Right atrium auricular region (tissue), 2 donors: ENCODE measurements at regions not wholly inside any gene's neighbourhood (a gene's known extent, or its start where the extent isn't known, plus 50 kb on each side); places are given as distances from the start of the nearest gene placed in this dataset.

ENCODE experiments used
- DNase-seq: peaks from one replicate; pipeline ENCODE4 v3.0.0-alpha.2; 2019; ENCODE audit warnings: low spot score
- H3K27ac ChIP-seq, 2 donors: fragments of 200-600 bp; sonication (generic); 1 replicate in 1 of 2; 2 replicates in 1 of 2; pipeline ENCODE4 v1.5.1; 2016 to 2019
- H3K27me3 ChIP-seq, 2 donors: fragments of 200-600 bp; sonication (generic); one replicate each; pipeline versions ENCODE4 v1.5.1 to v1.6.0; 2017 to 2019
- H3K36me3 ChIP-seq: fragments of 200-600 bp; sonication (generic); one replicate; pipeline ENCODE4 v1.5.1; 2016
- H3K4me1 ChIP-seq, 2 donors: fragments of 200-600 bp; sonication (generic); one replicate each; pipeline versions ENCODE4 v1.5.1 to v1.6.0; 2017 to 2019
- H3K4me3 ChIP-seq, 2 donors: fragments of 200-600 bp; sonication (generic); 1 replicate in 1 of 2; 2 replicates in 1 of 2; pipeline ENCODE4 v1.5.1; 2017 to 2019; ENCODE audit warnings: mild to moderate bottlenecking in 1 of 2, moderate library complexity in 1 of 2
- H3K9me3 ChIP-seq, 2 donors: fragments of 200-600 bp; sonication (generic); one replicate each; pipeline ENCODE4 v1.5.1; 2019
- TF ChIP-seq, protein P1 (sequence below), 2 donors: fragments of 200-600 bp; sonication (generic); IDR thresholded peaks; one replicate each; pipeline ENCODE4 v1.5.1; 2019; ENCODE audit warnings: antibody characterized with exemption in 2 of 2

DNA sequence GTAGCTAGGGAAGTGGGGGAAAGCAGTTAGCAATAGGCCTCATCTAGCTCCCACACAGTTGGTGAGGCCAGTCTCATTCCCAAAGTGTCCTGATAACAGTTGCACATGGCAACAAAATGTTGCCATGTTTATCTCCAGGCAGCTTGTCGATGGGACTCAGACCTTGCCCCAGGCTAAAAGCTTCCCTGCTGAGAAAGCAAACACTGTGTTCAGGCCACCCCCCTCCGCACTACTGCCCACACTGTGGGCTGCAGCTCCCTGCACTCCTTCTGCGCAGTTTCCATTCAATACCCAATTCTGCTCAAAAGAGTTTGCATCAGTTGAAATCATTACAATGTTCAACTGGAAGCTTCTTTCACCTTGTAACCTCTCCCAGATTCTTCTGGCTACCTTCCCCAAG lies 287.8 kb upstream of the GK2 start:
- Histone ChIP-seq H3K27ac (no peak overlapping the region), H3K4me1 (no peaks in the 10 kb centered on the region), H3K4me3 (no peak overlapping the region), H3K9me3 (peaks cover 0 to 10% of the 10 kb centered on the region in 2 donors), H3K27me3 (no peaks in the 10 kb centered on the region), H3K36me3 (no peaks in the 10 kb centered on the region)
- TF ChIP-seq, protein P1, sequence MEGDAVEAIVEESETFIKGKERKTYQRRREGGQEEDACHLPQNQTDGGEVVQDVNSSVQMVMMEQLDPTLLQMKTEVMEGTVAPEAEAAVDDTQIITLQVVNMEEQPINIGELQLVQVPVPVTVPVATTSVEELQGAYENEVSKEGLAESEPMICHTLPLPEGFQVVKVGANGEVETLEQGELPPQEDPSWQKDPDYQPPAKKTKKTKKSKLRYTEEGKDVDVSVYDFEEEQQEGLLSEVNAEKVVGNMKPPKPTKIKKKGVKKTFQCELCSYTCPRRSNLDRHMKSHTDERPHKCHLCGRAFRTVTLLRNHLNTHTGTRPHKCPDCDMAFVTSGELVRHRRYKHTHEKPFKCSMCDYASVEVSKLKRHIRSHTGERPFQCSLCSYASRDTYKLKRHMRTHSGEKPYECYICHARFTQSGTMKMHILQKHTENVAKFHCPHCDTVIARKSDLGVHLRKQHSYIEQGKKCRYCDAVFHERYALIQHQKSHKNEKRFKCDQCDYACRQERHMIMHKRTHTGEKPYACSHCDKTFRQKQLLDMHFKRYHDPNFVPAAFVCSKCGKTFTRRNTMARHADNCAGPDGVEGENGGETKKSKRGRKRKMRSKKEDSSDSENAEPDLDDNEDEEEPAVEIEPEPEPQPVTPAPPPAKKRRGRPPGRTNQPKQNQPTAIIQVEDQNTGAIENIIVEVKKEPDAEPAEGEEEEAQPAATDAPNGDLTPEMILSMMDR (IDR thresholded peaks at IDR 0.05) = no peak
- DNase-seq = no peak

DNA sequence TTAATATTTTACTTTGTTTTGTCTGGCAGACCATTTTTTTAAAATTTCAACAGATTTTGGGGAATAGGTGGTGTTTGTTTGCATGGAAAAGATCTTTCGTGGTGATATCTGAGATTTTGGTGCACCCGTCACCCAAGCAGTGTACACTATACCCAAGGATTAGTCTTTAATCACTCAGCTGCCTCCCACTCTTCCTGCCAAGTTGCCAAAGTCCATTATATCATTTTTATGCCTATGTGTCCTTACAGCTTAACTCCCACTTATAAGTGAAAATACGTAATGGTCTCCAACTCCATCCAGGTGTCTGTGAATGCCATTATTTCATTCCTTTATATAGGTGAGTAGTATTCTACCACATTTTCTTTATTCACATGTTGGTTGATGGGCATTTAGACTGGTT lies 281.7 kb upstream of the GK2 start:
- TF ChIP-seq, protein P1 (IDR thresholded peaks at IDR 0.05) = no peak
- Histone ChIP-seq H3K4me1 (no peaks in the 10 kb centered on the region), H3K36me3 (no peaks in the 10 kb centered on the region)

DNA sequence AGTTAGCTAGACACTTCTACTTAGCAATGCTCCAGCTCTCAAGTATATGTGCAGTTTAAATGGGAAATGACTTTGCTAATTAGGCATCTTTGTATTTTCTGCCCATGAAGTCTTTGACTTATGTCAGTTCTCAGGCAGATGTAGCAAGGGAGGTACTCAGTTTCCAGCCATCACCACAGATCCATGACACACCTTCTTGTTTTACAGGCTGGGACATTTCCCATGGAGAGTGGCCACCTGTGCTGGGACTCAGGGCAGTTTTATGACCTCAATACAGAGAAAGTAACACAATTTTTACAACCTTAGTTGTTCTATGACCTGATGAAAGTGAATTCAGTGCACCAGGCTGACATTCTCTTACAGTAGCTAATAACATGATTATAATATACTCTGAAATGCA lies 280.7 kb upstream of the GK2 start:
- peaks cover 0 to 5% of the 10 kb centered on the region in 2 donors for H3K9me3 ChIP-seq
- H3K27ac ChIP-seq = no peak overlapping the region
- H3K4me3 ChIP-seq = no peak overlapping the region
- TF ChIP-seq, protein P1 (IDR thresholded peaks at IDR 0.05) = no peak
- no peaks in the 10 kb centered on the region for H3K36me3 ChIP-seq
- no peak for DNase-seq
- H3K27me3 ChIP-seq = no peaks in the 10 kb centered on the region
- no peaks in the 10 kb centered on the region for H3K4me1 ChIP-seq

More for the DNA sequence above, 281.7 kb upstream of the GK2 start:
- Histone ChIP-seq H3K27me3 (no peaks in the 10 kb centered on the region), H3K4me3 (no peak overlapping the region), H3K9me3 (peaks cover 0 to 10% of the 10 kb centered on the region in 2 donors), H3K27ac (no peak overlapping the region)
- DNase-seq = no peak

DNA sequence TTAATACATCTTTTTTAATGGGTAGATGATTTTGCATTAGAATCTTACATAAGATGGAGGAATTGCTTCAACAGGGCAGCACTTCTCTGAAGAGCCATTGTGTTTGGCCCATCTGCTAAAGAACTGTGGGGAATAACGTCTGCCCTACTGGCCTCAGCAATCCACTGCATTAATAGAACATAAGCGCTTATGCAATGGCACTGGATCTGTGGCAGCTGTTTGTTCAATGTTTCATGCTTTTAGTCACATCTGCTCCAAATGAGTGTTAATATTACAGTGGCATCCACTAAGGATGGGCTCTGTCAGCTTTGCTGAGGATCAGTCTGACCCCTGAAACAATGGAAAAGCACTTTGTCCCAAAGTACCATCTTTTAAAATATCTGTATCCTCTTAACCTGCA lies 279.0 kb upstream of the GK2 start:
- Histone ChIP-seq H3K27me3 (no peaks in the 10 kb centered on the region), H3K9me3 (no peaks in the 10 kb centered on the region), H3K4me3 (no peak overlapping the region), H3K36me3 (no peaks in the 10 kb centered on the region), H3K4me1 (no peaks in the 10 kb centered on the region), H3K27ac (no peak overlapping the region)
- DNase-seq = no peak
- TF ChIP-seq, protein P1 (IDR thresholded peaks at IDR 0.05) = no peak

DNA sequence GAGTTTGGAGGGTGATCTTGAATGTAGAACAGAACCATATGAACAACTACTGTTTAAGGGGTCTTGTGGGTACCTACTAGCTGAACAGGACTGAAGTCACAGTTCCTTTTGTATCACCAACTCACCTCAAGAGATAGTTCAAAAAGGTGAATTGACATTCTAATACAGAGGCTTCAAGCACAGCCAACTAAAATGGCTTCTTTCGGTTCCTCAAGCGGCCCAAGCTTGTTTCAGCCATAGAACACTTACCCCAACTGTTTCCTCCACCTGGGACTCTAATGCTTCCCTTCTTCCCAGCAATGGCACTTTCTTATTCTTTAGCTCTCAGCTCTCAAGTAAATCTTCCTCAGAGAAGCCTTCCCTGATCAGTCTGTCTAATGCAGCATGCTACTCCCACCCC lies 277.5 kb upstream of the GK2 start:
- H3K4me1 ChIP-seq = no peaks in the 10 kb centered on the region
- TF ChIP-seq, protein P1 (IDR thresholded peaks at IDR 0.05) = no peak

DNA sequence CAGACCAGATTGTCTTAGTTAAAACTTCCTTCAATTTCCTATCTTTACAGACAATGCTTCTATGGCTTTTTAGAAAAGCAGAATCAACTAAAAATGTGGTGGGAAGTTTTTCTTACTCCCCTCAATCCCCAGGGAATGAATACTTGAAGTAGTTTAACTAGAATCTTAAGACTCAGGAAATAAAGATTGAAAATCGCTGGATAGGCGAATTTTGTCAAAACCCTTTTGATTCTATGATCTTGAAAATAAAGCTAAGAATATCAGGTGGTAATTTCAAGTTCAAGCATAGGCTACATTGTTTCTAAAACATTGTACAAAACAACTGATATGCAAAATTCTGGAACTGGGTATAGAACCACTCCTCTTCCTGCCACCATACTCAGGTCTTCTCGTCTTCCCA lies 276.5 kb upstream of the GK2 start:
- TF ChIP-seq, protein P1 (IDR thresholded peaks at IDR 0.05) = no peak
- H3K27me3 ChIP-seq = no peaks in the 10 kb centered on the region

More for the DNA sequence above, 277.5 kb upstream of the GK2 start:
- Histone ChIP-seq H3K27ac (no peak overlapping the region), H3K36me3 (no peaks in the 10 kb centered on the region), H3K27me3 (no peaks in the 10 kb centered on the region), H3K9me3 (no peaks in the 10 kb centered on the region), H3K4me3 (no peak overlapping the region)
- no peak for DNase-seq

More for the DNA sequence above, 276.5 kb upstream of the GK2 start:
- DNase-seq = no peak
- H3K9me3 ChIP-seq = no peaks in the 10 kb centered on the region
- no peaks in the 10 kb centered on the region for H3K4me1 ChIP-seq
- H3K4me3 ChIP-seq = no peak overlapping the region
- H3K27ac ChIP-seq = no peak overlapping the region
- no peaks in the 10 kb centered on the region for H3K36me3 ChIP-seq
